HCT116 (cell line): ENCODE measurements at regions not wholly inside any gene's neighbourhood (a gene's known extent, or its start where the extent isn't known, plus 50 kb on each side); places are given as distances from the start of the nearest gene placed in this dataset.
"Not testable (repeated sequence)": the region's sequence is repeated elsewhere in the genome, so short reads cannot be mapped to it uniquely, and the experiment has no call there.

ENCODE experiments used
- ATAC-seq: fragments of 200-7000 bp; cut with Tn5 transposase; 2 replicates; pipeline ENCODE4 v1.9.1; 2020; ENCODE audit warnings: mild to moderate bottlenecking, moderate library complexity
- BruUV-seq: library from RNA; stranded (reverse); fragments of 400-500 nt; replicated peaks from 2 replicates; lab custom pipeline; 2021; lab: Mats Ljungman, UMichigan
- CTCF ChIA-PET: fragments of 300-600 bp; sonication (Branson Sonifier 250); formaldehyde crosslinking; loops from one replicate; lab custom pipeline; 2021; ENCODE audit warnings: antibody characterized with exemption; lab: Charles Lee
- POLR2A ChIA-PET: fragments of 300-600, 350-600 bp; sonication (Branson Sonifier 250); formaldehyde crosslinking; loops from one replicate; lab custom pipeline; 2021; ENCODE audit warnings: antibody characterized with exemption; lab: Charles Lee
- RAD21 ChIA-PET, 2 experiments: fragments of 300-600 bp; sonication (Branson Sonifier 250); formaldehyde crosslinking; loops; one replicate each; lab custom pipeline; 2023; ENCODE audit warnings: low total read pairs in 2 of 2; ENCODE audit not compliant: uncharacterized antibody in 2 of 2, unreplicated experiment in 2 of 2, low non-redundant PET in 1 of 2; lab: Charles Lee
- DNase-seq: peaks from one replicate; pipeline ENCODE4 v3.0.0-alpha.2; 2010; ENCODE audit warnings: low read depth, low spot score
- H2AFZ ChIP-seq: fragments of 200-600 bp; shearing (Covaris generic), sonication (generic); 2 replicates; pipeline ENCODE4 v1.6.1; 2017; ENCODE audit warnings: low read depth, mixed run types, mixed read lengths, antibody characterized with exemption, low read length; ENCODE audit not compliant: poor library complexity, severe bottlenecking
- H3K27ac ChIP-seq: 2 replicates; pipeline ENCODE4 v1.5.1; 2012; ENCODE audit warnings: low read depth, low read length
- H3K27me3 ChIP-seq: fragments of 200-600 bp; sonication (generic); 2 replicates; pipeline ENCODE4 v1.6.1; 2016; ENCODE audit warnings: mixed run types, low read length, mixed read lengths; ENCODE audit not compliant: insufficient read depth
- H3K36me3 ChIP-seq, 2 experiments: fragments of 200-500 bp in 1 of 2; fragments of 200-600 bp in 1 of 2; sonication (Bioruptor generic) in 1 of 2; sonication (generic) in 1 of 2; 2 replicates each; pipeline versions ENCODE4 v1.5.1 to v1.6.1; 2014 to 2016; ENCODE audit warnings: low read length in 2 of 2, inconsistent platforms in 1 of 2, mixed read lengths in 1 of 2, mixed run types in 1 of 2; ENCODE audit not compliant: insufficient read depth in 2 of 2, control insufficient read depth in 1 of 2
- H3K4me1 ChIP-seq, 2 experiments: fragments of 200-600 bp in 1 of 2; sonication (generic) in 1 of 2; 2 replicates each; pipeline versions ENCODE4 v1.5.1 to v1.6.1; 2012 to 2017; ENCODE audit warnings: low read length in 2 of 2, inconsistent platforms in 1 of 2, mild to moderate bottlenecking in 1 of 2, mixed read lengths in 1 of 2, mixed run types in 1 of 2, moderate library complexity in 1 of 2; ENCODE audit not compliant: insufficient read depth in 2 of 2, control insufficient read depth in 1 of 2
- H3K4me2 ChIP-seq: fragments of 200-600 bp; sonication (generic); 2 replicates; pipeline ENCODE4 v1.6.1; 2017; ENCODE audit warnings: mixed run types, low read length, mixed read lengths
- H3K4me3 ChIP-seq, 2 experiments: fragments of 200-600 bp in 1 of 2; sonication (generic) in 1 of 2; replicated peaks in 1 of 2; 2 replicates each; pipeline ENCODE4 v1.5.1; 2011 to 2016; ENCODE audit warnings: low read length in 2 of 2, control low read depth in 1 of 2, low read depth in 1 of 2, mild to moderate bottlenecking in 1 of 2, mixed read lengths in 1 of 2, mixed run types in 1 of 2
- H3K79me2 ChIP-seq: fragments of 200-600 bp; sonication (generic); 2 replicates; pipeline ENCODE4 v1.6.1; 2017; ENCODE audit warnings: mild to moderate bottlenecking, mixed run types, low read length, moderate library complexity, mixed read lengths; ENCODE audit not compliant: insufficient read depth
- H3K9ac ChIP-seq: fragments of 200-600 bp; sonication (generic); 2 replicates; pipeline ENCODE4 v1.6.1; 2016; ENCODE audit warnings: low read length, mixed read lengths
- H3K9me2 ChIP-seq: fragments of 200-600 bp; sonication (generic), shearing (Covaris generic); 2 replicates; pipeline ENCODE4 v1.6.1; 2017; ENCODE audit warnings: mixed run types, mild to moderate bottlenecking, moderate library complexity; ENCODE audit not compliant: insufficient read depth
- H3K9me3 ChIP-seq, 2 experiments: fragments of 200-500 bp in 1 of 2; fragments of 200-600 bp in 1 of 2; sonication (Bioruptor generic) in 1 of 2; sonication (generic) in 1 of 2; 2 replicates each; pipeline ENCODE4 v1.6.1; 2014 to 2017; ENCODE audit warnings: low read length in 2 of 2, mixed read lengths in 2 of 2, inconsistent platforms in 1 of 2, low read depth in 1 of 2, mild to moderate bottlenecking in 1 of 2, mixed run types in 1 of 2, moderate library complexity in 1 of 2; ENCODE audit not compliant: control insufficient read depth in 1 of 2, insufficient read depth in 1 of 2
- H4K20me1 ChIP-seq: fragments of 200-600 bp; sonication (generic), shearing (Covaris generic); 2 replicates; pipeline ENCODE4 v1.6.1; 2017; ENCODE audit warnings: mixed run types, mild to moderate bottlenecking, moderate library complexity; ENCODE audit not compliant: insufficient read depth
- EGR1 ChIP-seq: IDR thresholded peaks from 2 replicates; pipeline ENCODE4 v1.6.1; 2012; ENCODE audit warnings: low read depth
- ELF1 ChIP-seq: IDR thresholded peaks from 2 replicates; pipeline ENCODE4 v1.6.1; 2012; ENCODE audit warnings: low read depth, borderline replicate concordance
- EZH2 ChIP-seq: fragments of 200-600 bp; sonication (generic); IDR thresholded peaks from 2 replicates; pipeline ENCODE4 v1.6.1; 2017; ENCODE audit warnings: antibody characterized with exemption, mixed run types
- JUND ChIP-seq: IDR thresholded peaks from 2 replicates; pipeline ENCODE4 v1.6.1; 2012
- RAD21 ChIP-seq: IDR thresholded peaks from 2 replicates; pipeline ENCODE4 v1.6.1; 2012; ENCODE audit warnings: low read depth, mild to moderate bottlenecking
- SRF ChIP-seq: IDR thresholded peaks from 2 replicates; pipeline ENCODE4 v1.6.1; 2012; ENCODE audit warnings: low read depth
- TCF7L2 ChIP-seq: IDR thresholded peaks from 2 replicates; pipeline ENCODE4 v1.7.0; 2011; ENCODE audit warnings: borderline replicate concordance, inconsistent platforms; ENCODE audit not compliant: insufficient read depth, insufficient read length; ENCODE audit errors: extremely low read depth
- intact Hi-C: fragments of 100-400 bp; cut with micrococcal nuclease; formaldehyde crosslinking; loops from 2 replicates; pipeline ENCODE4 v1.10.0; 2022
- TF ChIP-seq, protein P1 (sequence below): IDR thresholded peaks from 2 replicates; pipeline ENCODE4 v1.6.1; 2012
- TF ChIP-seq, protein P2 (sequence below): IDR thresholded peaks from 2 replicates; pipeline ENCODE4 v1.6.1; 2011; ENCODE audit warnings: mild to moderate bottlenecking, low read length, moderate library complexity; ENCODE audit not compliant: insufficient replicate concordance; ENCODE audit errors: extremely low read depth

DNA sequence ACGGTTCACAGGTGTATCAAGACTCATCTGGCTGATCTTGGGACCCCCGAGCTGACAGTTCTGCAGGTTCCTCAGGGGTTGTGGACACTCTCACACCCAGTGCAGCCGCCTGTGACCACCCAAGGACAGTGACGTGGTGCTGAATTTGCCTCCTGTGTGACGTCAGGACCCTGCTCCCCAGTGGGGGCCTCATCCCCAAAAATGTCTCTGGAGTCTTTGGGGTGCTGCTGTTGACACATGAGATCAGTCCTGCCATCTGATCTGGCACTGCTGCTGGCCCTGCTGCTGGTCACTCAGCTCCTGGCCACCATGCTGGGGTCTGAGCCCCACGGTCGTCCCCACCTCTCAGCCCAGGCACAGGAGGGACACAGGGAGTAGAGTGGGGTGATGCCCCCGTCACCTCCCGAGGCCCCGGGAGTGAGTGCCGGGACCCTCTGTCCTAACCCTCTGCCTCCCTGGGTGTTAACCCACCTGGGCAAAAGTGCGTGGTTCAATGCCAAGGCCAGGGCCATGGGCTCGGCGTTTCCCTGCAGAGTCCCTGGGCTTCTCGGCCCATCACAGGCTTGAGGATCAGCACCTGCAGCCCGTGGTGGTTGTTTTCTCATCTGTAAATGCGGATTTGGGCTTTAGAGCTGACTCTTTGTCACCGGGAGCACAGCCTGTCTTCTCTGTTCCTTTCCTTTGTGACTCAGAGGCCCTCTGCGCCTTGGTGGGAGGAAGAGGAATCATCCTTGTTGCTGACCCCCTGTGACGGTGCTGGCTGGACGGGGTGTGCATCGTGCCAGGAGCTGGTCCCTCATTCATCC, 366.0 kb upstream of the SFSWAP start:
- CTCF ChIA-PET, H3K79me2 ChIP-seq, H3K9ac ChIP-seq, H3K4me2 ChIP-seq, DNase-seq, RAD21 ChIA-PET, intact Hi-C loops, H3K27me3 ChIP-seq, H4K20me1 ChIP-seq, H3K9me2 ChIP-seq, H3K4me3 ChIP-seq, H3K36me3 ChIP-seq, ATAC-seq, POLR2A ChIA-PET, H2AFZ ChIP-seq, H3K27ac ChIP-seq, BruUV-seq, H3K4me1 ChIP-seq, H3K9me3 ChIP-seq: not testable (repeated sequence)

DNA sequence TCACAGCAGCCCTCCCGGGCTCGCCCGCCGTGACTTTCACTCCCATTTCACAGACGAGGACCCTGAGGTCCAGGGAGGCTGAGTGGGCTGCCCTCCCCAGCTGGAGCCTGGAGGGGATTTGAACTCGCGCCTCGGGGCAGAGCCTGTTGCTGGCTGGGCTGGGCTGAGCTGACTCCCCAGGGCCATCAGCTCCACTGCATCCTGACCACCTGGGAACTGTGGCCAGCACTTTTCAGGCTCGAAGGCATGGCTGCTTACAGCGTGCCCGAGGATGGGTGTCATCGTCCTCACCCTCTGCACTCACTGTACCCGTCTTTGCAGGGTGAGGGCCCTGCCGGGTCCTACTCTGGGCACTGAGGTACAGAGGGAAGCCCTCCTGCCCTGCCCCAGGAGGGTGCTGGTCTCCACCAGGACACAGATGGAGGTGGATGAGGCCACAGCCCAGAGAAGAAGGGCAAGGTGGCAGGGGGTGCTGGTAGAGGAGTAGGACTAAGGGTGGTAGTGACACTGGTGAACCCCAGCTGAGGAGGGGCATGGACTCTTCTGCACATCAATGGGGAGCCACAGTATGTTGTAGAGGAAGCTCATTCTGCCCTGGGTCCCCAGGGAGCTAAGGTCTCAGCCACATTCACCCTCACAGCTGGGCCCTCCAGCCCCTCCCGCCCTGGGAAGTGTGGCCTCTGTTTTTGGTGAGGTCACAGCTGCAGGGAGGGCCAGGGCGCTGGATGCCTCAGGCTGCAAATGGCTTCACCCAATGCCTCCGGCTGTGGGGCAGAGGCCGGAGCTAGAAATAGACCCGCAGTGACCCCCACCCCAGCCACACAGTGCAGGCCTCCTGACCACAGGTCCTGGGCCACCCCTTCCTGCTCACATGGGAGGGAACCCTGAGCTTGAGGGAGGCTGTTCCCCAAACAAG, 365.1 kb upstream of the SFSWAP start:
- no peaks in the 10 kb centered on the region for H4K20me1 ChIP-seq
- H3K9me2 ChIP-seq, result no peaks in the 10 kb centered on the region
- intact Hi-C loops, result no loop called here
- no peaks in the 10 kb centered on the region for H3K9me3 ChIP-seq
- H2AFZ ChIP-seq, result no peak overlapping the region
- DNase-seq, result no peak
- H3K27ac ChIP-seq, result no peak overlapping the region
- ChIA-PET POLR2A (no interaction called here), CTCF (no interaction called here), RAD21 (no interaction called here)
- H3K4me3 ChIP-seq, result no peak overlapping the region
- no peak overlapping the region for H3K4me2 ChIP-seq
- no TSS peak for BruUV-seq
- H3K79me2 ChIP-seq, result no peaks in the 10 kb centered on the region
- ATAC-seq, result no peak
- 0 out of 2 replicates have a peak, but pooled peaks cover 5% of the 10 kb centered on the region for H3K27me3 ChIP-seq
- no peak overlapping the region for H3K9ac ChIP-seq
- TF ChIP-seq JUND (no peak), SRF (no peak), ELF1 (no peak), EGR1 (no peak), EZH2 (no peak), TCF7L2 (no peak), RAD21 (no peak)
- TF ChIP-seq, protein P1, sequence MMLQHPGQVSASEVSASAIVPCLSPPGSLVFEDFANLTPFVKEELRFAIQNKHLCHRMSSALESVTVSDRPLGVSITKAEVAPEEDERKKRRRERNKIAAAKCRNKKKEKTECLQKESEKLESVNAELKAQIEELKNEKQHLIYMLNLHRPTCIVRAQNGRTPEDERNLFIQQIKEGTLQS, result no peak
- TF ChIP-seq, protein P2, sequence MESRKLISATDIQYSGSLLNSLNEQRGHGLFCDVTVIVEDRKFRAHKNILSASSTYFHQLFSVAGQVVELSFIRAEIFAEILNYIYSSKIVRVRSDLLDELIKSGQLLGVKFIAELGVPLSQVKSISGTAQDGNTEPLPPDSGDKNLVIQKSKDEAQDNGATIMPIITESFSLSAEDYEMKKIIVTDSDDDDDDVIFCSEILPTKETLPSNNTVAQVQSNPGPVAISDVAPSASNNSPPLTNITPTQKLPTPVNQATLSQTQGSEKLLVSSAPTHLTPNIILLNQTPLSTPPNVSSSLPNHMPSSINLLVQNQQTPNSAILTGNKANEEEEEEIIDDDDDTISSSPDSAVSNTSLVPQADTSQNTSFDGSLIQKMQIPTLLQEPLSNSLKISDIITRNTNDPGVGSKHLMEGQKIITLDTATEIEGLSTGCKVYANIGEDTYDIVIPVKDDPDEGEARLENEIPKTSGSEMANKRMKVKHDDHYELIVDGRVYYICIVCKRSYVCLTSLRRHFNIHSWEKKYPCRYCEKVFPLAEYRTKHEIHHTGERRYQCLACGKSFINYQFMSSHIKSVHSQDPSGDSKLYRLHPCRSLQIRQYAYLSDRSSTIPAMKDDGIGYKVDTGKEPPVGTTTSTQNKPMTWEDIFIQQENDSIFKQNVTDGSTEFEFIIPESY, result no peak
- H3K36me3 ChIP-seq, result no peaks in the 10 kb centered on the region
- H3K4me1 ChIP-seq, result no peaks in the 10 kb centered on the region
